GM12891 (cell line): ENCODE measurements at regions not wholly inside any gene's neighbourhood (a gene's known extent, or its start where the extent isn't known, plus 50 kb on each side); places are given as distances from the start of the nearest gene placed in this dataset.

ENCODE experiments used
- PAX5 ChIP-seq: IDR thresholded peaks from 2 replicates; pipeline ENCODE4 v1.6.1; 2011; ENCODE audit warnings: low read length, moderate library complexity, mild to moderate bottlenecking; ENCODE audit not compliant: insufficient read depth, severe bottlenecking
- POLR2A ChIP-seq: IDR thresholded peaks from 2 replicates; pipeline ENCODE4 v1.6.1; 2011; ENCODE audit warnings: low read depth, low read length, control low read depth
- TAF1 ChIP-seq: IDR thresholded peaks from 2 replicates; pipeline ENCODE4 v1.6.1; 2011; ENCODE audit warnings: low read depth, low read length, control low read depth

GRCh38 chr3:105284876-105285275, 81.8 kb upstream of the ALCAM start:
- TF ChIP-seq POLR2A = no peak
- no peak for TF ChIP-seq TAF1
- TF ChIP-seq PAX5 = no peak
